ENCODE measurements at regions not wholly inside any gene's neighbourhood (a gene's known extent, or its start where the extent isn't known, plus 50 kb on each side); places are given as distances from the start of the nearest gene placed in this dataset.

DNA sequence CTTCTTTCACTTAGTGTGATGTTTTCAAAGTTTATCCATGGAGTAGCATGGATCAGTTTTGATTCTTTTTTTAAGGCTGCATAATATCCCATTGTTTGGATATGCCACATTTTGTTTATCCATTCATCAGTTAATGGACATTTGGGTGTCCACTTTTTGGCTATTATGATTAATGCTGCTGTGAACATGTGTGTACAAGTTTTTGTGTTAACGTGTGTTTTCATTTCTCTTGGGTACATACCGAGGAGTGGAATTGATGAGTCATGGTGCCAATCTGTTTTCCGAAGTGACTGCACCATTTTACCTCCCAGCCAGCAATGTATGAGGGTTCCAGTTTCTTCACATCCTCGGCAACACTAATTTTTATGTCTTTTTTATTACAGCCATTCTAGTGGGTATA is 78.4 kb upstream of the CCDC28A start:
- no peak for DNase-seq (ENCODE audit: low read depth)

DNA sequence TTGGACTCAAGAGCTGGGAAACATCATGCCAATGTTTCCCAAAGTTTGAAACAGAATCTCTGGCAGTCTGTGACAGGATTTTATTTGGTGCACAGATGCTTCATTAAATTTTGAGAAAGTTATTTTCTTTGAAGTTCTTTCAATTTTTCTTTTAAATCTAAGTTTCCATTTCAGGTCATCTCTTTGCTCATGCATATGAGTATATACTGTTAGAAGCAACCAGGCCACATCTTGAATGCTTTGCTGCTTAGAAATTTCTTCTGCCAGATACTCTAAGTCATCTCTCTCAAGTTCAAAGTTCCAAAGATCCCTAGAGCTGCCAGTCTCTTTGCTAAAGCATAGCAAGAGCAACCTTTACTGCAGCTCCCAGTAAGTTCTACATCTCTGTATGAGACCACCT is 59.1 kb upstream of the CCDC28A start:
- no peak for DNase-seq (ENCODE audit: low read depth)

DNA sequence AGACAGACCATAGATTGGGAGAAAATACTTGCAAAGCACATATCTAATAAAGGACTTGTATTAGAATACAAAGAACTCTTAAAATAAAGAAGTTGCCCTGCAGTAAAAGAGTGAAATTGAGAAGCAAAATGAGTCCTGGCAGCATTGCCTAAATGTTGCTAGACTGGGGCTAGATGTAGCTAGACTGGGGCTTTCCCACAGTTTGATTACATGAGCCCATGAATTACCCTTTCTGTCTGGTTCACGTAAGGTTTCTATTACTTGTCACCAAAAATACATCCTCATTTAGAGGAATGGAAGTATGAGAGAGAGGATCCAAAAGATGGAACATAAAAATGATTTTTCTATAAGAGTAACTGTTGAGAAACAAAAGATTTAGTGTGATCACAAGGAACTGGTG is 57.6 kb upstream of the CCDC28A start:
- DNase-seq (ENCODE audit: low read depth) = no peak

DNA sequence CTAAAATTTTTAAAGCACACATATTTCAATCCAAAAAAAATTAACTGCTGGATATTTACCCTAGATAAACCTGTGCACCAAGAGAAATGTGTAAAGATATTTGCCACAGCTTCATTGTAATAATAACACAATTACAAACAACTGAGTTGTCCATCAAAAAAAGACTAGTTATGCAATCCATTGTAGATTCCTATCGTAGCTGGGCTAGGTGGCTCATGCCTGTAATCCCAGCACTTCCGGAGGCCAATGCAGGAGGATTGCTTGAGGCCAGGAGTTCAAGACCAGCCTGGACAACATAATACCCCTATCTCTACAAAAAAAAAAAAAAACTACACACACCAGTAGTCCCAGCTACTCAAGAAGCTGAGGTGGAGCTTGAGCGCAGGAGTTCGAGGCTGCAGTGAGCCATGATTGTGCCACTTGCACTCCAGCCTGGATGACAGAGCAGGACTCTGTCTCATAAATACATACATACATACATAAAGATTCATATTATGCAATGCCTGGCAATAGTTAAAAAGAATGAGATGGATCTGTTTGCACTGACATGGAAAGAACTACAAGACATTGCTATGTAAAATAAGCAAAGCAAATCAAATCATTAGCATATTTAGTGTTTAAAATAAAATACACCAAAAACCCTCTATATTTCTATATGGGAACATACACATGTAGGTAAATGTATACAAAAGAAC is 56.5 kb upstream of the CCDC28A start:
- DNase-seq (ENCODE audit: low read depth) = no peak

DNA sequence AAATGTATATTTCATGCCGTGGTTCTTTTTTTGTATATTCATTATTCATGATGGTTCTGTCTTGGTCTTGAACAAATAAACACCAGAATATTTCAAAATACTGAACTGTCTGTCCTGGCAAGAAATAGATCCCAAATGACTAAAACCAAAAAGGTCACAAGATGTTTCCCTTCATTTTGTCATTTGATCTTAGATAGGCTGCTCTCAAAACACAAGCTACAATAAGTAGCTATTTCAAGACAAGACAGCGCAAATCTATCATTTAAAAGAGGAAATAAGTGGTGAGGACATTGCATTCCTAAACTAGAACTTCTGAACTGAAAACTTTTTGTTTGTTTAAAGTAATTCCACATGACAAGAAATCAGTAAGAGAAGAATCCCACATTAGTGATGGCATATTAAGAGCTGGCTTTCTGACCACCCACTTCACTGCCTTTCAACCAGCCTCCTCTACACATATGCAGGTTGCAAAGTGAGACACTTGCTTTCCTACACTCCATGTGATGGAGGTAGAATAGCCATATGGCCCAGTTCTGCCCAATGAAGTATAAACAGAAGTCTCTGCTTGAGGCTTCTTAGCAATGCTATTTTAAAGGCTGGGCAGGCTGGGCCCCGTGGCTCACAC is 54.4 kb upstream of the CCDC28A start:
- no peak for DNase-seq (ENCODE audit: low read depth)

DNA sequence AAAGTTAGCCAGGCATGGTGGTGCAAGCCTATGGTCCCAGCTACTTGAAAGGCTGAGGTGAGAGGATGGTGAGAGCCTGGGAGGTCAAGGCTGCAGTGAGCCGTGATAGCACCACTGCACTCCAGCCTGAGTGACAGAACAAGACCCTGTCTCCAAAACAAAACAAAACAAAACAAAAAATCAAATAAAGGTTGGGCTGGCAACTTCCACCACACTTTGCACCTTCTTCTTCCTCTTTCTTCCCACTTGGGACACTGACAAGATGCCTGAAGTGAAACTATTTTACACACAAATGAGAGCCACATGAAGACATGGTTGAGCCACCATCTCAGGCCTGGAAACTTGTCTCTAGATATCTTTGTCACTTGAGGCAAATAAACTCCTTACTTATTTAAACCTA is 53.8 kb upstream of the CCDC28A start:
- no peak for DNase-seq (ENCODE audit: low read depth)

DNA sequence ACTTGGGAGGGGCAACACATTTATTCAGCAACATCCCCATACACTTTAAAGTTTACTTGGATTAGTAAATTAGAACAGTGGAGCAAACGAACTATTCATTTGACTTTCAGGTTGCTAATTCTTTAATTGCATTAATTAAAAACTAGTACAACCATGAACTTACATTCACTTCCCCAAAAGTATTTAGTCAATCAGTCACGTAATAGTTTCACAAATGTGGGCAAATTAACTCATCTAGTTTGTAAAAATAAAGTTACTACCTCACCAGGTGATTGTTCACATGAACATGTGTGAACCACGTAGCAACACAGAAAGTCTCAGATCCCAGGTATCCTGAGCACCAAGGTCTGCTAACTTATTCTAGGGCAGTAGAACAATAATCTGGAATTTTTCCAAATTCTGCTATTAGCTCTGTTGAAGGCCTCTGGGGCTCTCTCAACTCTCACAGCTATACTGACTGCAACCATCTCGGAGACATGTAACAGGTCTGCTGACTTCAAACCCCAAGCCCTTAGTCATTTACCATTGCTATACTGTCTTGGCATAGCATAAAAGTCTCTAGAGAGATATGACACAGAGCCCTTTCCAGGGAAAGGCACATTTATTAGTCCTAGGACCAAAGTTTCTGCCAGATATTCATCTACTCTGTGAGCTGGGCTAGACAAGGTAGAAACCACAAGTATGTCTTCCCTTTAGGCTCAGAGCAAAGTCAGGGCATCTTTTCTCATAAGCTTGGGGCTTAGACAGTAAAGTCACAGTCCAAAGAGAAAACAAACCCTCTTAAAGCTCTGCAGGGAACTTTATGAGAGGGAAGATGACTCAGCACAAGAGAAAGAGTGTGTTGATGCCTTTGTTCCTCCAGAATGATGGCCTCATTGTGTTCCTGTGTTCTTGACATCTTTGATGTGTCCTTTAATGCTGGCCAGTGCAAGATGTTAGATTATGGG is 50.9 kb upstream of the CCDC28A start:
- DNase-seq (ENCODE audit: low read depth) = no peak
